Activated CD4-positive, alpha-beta T cell treated with anti-CD3 and anti-CD28 coated beads, Interleukin-2, Interleukin-6, amounts not matched to agents 100 ng/mL and 50 ng/mL, durations not matched to agents 16 hours and 8 hours (primary cell): ENCODE measurements at regions not wholly inside any gene's neighbourhood (a gene's known extent, or its start where the extent isn't known, plus 50 kb on each side); places are given as distances from the start of the nearest gene placed in this dataset.

ENCODE experiments used
- DNase-seq: peaks from one replicate; pipeline ENCODE4 v3.0.0-alpha.2; 2020

- no peak for DNase-seq
Measured at GRCh38 chr16:62596584-62596983, 560.3 kb upstream of the CDH8 start.

GRCh38 chr16:62596125-62596524, 559.9 kb upstream of the CDH8 start:
- no peak for DNase-seq

- no peak for DNase-seq
Measured at GRCh38 chr16:62586128-62586862, 550.1 kb upstream of the CDH8 start.

GRCh38 chr16:62585041-62585545, 548.9 kb upstream of the CDH8 start:
- DNase-seq: no peak

- DNase-seq: no peak
Measured at GRCh38 chr16:62583414-62583813, 547.2 kb upstream of the CDH8 start.

- DNase-seq: no peak
Measured at GRCh38 chr16:62573466-62573865, 537.2 kb upstream of the CDH8 start.

GRCh38 chr16:62568926-62569325, 532.7 kb upstream of the CDH8 start:
- no peak for DNase-seq

GRCh38 chr16:62565706-62566105, 529.5 kb upstream of the CDH8 start:
- no peak for DNase-seq

DNA sequence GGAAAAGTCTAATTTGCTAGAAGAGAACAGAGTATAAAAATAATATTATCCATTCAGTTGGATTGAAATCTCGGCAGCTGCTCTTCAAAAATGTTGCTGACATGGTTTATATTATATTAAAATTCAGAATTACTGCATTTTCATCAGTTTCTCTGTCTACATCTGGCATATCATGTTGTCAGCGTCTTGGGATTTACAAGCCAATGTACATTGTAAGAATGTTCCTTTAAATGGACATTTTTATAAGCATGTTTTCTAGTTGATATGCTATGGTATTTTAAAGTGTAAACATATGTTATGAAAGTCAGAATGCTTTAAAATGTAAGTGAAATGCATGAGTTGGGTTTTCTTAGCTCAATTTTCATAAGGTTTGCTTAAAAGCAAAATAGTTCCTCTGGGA, 528.1 kb upstream of the CDH8 start:
- no peak for DNase-seq

GRCh38 chr16:62562121-62562520, 525.9 kb upstream of the CDH8 start:
- DNase-seq: no peak

GRCh38 chr16:62549875-62550274, 513.6 kb upstream of the CDH8 start:
- no peak for DNase-seq

DNA sequence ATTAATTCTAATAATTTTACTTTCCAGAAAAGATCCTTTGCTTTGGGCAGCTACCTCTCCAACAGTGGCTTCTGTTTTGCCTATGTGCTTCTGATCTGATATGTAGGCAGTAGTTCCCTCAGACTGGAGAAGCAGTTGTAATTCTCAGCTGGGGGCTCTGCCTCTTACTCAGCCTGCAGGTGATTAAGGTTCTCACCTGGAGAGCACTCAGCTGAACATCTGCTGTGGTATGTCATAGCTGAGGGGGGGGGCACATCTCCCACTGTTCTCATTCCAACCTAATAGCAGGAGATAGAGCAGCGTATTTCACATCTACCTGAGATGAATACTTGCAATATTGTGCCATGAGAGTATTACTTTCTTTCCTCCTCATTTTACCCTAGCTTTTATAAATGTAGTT, 511.9 kb upstream of the CDH8 start:
- no peak for DNase-seq

DNA sequence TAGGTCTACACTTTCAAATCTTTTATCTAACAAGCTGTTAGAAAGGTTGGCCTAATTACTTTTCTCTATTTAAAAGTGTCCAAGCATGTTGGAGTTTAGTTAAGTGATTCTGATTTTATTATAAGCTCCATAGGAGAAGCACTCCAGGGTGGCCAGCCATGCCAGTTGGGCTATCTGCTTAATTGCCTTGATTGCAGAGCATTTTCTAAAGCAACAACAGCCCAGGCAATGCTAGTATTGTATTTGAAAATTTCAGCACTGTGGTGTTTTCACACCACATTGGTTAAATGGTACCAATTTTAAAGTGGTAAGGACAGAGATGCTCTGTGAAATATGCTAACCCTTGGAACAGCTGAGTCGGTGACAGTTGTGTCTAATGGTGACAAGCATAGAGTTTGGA, 510.5 kb upstream of the CDH8 start:
- DNase-seq: no peak

GRCh38 chr16:62545039-62545438, 508.8 kb upstream of the CDH8 start:
- no peak for DNase-seq

- no peak for DNase-seq
Measured at GRCh38 chr16:62543516-62543915, 507.3 kb upstream of the CDH8 start.

DNA sequence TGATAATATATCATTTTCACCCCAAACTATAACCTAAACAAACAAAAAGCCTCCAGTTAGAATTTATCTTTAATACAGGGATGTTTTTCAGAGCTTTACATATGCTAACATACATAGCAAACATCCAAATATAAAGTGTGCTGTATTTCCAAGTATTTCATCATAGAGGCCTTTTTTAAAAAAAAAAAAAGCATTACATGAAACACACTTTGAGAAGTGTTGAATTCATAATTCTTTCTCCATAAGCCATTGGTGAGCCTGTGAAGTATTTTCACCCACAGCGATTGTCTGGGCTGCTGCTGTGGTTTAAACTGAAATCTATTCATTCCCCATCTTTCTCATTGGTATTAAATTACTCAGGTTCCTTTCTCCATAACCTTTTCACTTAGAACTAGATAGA, 503.4 kb upstream of the CDH8 start:
- no peak for DNase-seq

DNA sequence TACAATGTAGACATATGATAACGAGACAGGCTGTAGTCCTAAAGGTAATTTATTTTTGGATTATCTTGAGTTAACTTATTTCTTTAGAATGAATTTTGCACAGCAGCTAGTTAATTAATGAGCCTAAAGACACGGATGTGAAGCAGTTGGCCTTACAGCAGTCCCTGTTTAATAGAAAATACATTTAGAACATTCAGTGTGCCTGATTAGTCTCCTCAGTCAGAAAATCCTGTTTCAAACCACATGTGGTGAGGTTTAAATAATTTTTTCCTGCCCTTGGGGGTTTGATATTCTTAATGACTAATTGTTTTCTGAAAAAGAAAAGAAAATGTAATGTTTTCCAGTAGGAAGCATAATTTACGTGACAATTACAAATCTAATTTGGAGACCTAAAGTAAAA, 494.2 kb upstream of the CDH8 start:
- DNase-seq: no peak

DNA sequence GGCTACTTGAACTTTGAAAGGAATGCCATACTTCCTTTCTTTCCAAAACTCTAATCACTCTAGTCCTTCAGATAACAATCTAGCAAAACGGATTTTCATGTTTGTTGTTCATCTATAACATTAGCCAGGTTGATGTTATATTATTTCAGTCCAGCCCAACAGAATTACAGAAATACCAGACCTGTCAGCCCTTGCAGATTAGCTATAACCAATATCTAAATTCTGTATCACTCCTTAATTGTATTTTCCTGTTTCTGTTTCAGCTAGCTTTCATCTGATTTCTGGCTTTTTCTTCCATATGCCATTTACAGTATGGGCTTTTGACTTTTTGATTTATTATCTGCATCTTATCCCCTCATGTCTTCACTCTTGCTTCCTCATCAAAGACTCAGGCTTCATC, 479.8 kb upstream of the CDH8 start:
- DNase-seq: no peak

- DNase-seq: no peak
Measured at GRCh38 chr16:62503073-62503472, 466.8 kb upstream of the CDH8 start.

DNA sequence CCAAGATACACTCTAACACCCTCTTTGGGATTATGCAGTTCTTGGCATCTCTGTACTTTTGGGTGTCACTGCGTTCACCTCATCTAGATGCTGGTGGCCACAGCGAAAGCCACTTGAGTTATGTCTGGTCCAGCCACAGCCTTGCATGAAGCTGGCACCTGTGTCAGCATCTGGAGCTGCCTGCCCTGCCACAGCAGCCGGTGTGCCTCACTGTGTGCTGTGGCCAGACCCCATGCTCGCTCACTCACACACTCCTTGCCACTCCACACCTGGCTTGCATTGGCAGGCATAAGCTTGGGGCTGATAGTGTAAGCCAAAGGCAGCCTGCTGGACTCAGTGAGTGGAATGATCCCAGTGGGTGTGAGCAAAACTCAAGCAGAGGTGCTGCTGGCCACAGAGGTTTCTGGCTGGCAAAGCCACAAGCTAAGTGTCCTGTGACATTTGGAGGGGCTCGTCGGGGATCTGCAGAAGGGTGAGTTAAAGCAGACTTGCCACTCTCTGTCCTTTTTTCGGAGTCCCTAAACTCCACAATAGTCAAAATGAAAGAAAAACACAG, 442.7 kb upstream of the CDH8 start:
- no peak for DNase-seq

GRCh38 chr16:62477796-62478195, 441.6 kb upstream of the CDH8 start:
- DNase-seq: no peak

DNA sequence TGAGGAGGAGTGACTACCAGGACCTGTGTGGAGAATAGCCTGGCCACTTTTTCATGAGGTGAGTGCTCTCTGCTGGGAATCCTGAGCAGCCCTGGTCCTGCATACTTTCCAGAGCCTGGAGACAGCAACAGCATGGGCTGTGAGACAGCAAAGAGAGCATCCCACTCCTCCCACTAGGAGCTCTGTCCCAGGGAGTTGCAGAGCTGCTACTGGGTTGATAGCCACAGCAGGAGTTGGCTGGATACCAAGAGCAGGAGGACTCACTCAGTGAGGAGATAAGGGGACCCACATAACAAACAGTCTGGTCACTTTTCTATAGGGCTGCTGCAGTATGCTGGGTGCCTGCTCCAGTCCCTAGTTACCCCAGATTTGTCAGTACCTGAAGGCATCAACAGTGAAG, 439.3 kb upstream of the CDH8 start:
- DNase-seq: no peak

GRCh38 chr16:62462971-62463370, 426.7 kb upstream of the CDH8 start:
- DNase-seq: no peak

GRCh38 chr16:62450291-62450690, 414.1 kb upstream of the CDH8 start:
- DNase-seq: no peak

DNA sequence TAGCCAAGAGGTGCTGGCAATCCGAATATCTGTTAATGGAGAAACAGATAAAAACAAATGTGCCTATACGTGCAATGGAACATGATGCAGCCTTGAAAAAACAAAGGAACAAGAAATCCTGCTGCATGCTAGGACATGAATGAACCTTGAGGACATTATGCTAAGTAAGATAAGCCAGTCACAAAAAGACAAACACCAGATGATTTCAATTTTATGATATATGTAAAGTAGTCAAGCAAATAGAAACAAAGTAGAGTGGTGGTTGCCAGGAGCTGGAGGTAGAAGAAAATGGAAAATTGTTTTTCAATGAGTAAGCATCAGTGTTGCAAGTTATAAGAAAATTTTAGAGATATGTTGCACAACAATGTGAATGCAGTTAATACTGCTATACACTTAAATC, 409.7 kb upstream of the CDH8 start:
- DNase-seq: no peak
